DND-41 (cell line): ENCODE measurements at regions not wholly inside any gene's neighbourhood (a gene's known extent, or its start where the extent isn't known, plus 50 kb on each side); places are given as distances from the start of the nearest gene placed in this dataset.

Experiments used
- ATAC-seq: fragments of 200-7000 bp; cut with Tn5 transposase; 3 replicates; pipeline ENCODE4 v1.9.1; 2021; ENCODE audit warnings: low read depth; ENCODE audit not compliant: insufficient read depth
- DNase-seq: peaks from one replicate; pipeline ENCODE4 v3.0.0-alpha.2; 2020
- H2AFZ ChIP-seq: 2 replicates; pipeline ENCODE4 v1.6.0; 2012; ENCODE audit warnings: low read depth, low read length
- H3K27ac ChIP-seq: 2 replicates; pipeline ENCODE4 v1.5.1; 2012; ENCODE audit warnings: low read length, inconsistent platforms
- H3K27me3 ChIP-seq: fragments of 200-600 bp; sonication (generic); 2 replicates; pipeline ENCODE4 v1.6.0; 2012; ENCODE audit warnings: low read length, mild to moderate bottlenecking, inconsistent platforms; ENCODE audit not compliant: insufficient read depth, poor library complexity
- H3K36me3 ChIP-seq: 2 replicates; pipeline ENCODE4 v1.5.1; 2012; ENCODE audit warnings: low read length, inconsistent platforms; ENCODE audit not compliant: insufficient read depth
- H3K4me1 ChIP-seq: 2 replicates; pipeline ENCODE4 v1.5.1; 2012; ENCODE audit warnings: mild to moderate bottlenecking, low read length; ENCODE audit not compliant: insufficient read depth
- H3K4me2 ChIP-seq: 2 replicates; pipeline ENCODE4 v1.6.0; 2012; ENCODE audit warnings: mild to moderate bottlenecking, moderate library complexity, low read length, inconsistent platforms; ENCODE audit not compliant: insufficient read depth
- H3K4me3 ChIP-seq, 2 experiments: fragments of 200-600 bp in 1 of 2; shearing (Covaris generic) in 1 of 2; 2 replicates each; pipeline ENCODE4 v1.5.1; 2012 to 2016; ENCODE audit warnings: inconsistent platforms in 2 of 2, low read length in 2 of 2, mild to moderate bottlenecking in 2 of 2, low read depth in 1 of 2, moderate library complexity in 1 of 2
- H3K79me2 ChIP-seq: 2 replicates; pipeline ENCODE4 v1.6.0; 2012; ENCODE audit warnings: low read length, inconsistent platforms; ENCODE audit not compliant: insufficient read depth
- H3K9ac ChIP-seq: 2 replicates; pipeline ENCODE4 v1.6.0; 2012; ENCODE audit warnings: low read depth, mild to moderate bottlenecking, inconsistent platforms, low read length, moderate library complexity
- H3K9me3 ChIP-seq: 2 replicates; pipeline ENCODE4 v1.5.1; 2012; ENCODE audit warnings: low read length, moderate library complexity, mild to moderate bottlenecking, inconsistent platforms; ENCODE audit not compliant: insufficient read depth, severe bottlenecking
- H4K20me1 ChIP-seq: 2 replicates; pipeline ENCODE4 v1.6.0; 2012; ENCODE audit warnings: low read length; ENCODE audit not compliant: insufficient read depth
- CTCF ChIP-seq: IDR thresholded peaks from 2 replicates; pipeline ENCODE4 v1.5.1; 2012; ENCODE audit warnings: borderline replicate concordance, low read length, moderate library complexity, mild to moderate bottlenecking; ENCODE audit not compliant: poor library complexity, severe bottlenecking; ENCODE audit errors: extremely low read depth
- EZH2 ChIP-seq: IDR thresholded peaks from 3 replicates; pipeline ENCODE4 v1.6.1; 2012; ENCODE audit warnings: borderline replicate concordance, low read depth, mild to moderate bottlenecking, moderate library complexity, low read length, inconsistent platforms; ENCODE audit not compliant: severe bottlenecking

GRCh38 chr1:38403667-38404066, 357.1 kb upstream of the POU3F1 start:
- Histone ChIP-seq H2AFZ (no peak overlapping the region), H3K27me3 (no peaks in the 10 kb centered on the region), H3K9ac (no peak overlapping the region), H3K9me3 (peaks cover 6% of the 10 kb centered on the region), H3K4me3 (no peak overlapping the region), H3K27ac (no peak overlapping the region), H4K20me1 (no peaks in the 10 kb centered on the region), H3K4me2 (no peak overlapping the region), H3K4me1 (no peaks in the 10 kb centered on the region), H3K36me3 (no peaks in the 10 kb centered on the region), H3K79me2 (no peaks in the 10 kb centered on the region)
- TF ChIP-seq EZH2 (no peak), CTCF (peak; percentile 29)
- DNase-seq (no peak), ATAC-seq (no peak)

DNA sequence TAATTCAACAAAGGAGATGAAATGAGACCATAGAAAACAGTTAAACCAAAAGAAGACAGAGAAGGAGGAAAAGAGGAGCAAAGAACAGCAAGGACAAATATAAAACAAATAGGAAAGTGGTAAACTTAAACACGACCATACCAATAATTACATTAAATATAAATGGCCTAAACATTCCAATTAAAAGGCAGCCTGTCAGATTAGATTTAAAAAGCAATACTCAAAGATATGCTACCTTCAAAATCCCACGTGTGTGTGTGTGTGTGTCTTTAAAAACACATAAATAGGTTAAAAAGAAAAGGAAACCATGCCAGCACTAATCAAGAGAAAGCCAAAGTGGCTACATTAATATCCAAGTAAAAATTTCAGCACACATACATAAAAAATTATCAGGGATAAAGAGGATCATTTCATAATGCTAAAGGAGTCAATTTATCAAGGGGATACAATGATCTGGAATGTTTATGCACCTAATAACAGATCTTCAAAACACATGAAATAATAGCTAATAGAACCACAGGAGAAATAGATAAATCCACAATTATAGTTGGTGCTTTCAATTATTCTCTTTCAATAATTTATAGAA, 355.7 kb upstream of the POU3F1 start:
- H3K4me2 ChIP-seq, result no peak overlapping the region
- H2AFZ ChIP-seq, result no peak overlapping the region
- H3K36me3 ChIP-seq, result no peaks in the 10 kb centered on the region
- H3K9ac ChIP-seq, result no peak overlapping the region
- H3K4me1 ChIP-seq, result no peaks in the 10 kb centered on the region
- H3K27ac ChIP-seq, result no peak overlapping the region
- H3K79me2 ChIP-seq, result no peaks in the 10 kb centered on the region
- DNase-seq, result no peak
- H3K4me3 ChIP-seq, result no peak overlapping the region
- H3K9me3 ChIP-seq, result peaks cover 6% of the 10 kb centered on the region
- no peaks in the 10 kb centered on the region for H4K20me1 ChIP-seq
- TF ChIP-seq EZH2 (no peak), CTCF (no peak)
- no peak for ATAC-seq
- H3K27me3 ChIP-seq, result no peaks in the 10 kb centered on the region

GRCh38 chr1:38396606-38397005, 350.0 kb upstream of the POU3F1 start:
- Histone ChIP-seq H3K79me2 (no peaks in the 10 kb centered on the region), H3K27ac (no peak overlapping the region), H2AFZ (no peak overlapping the region), H3K36me3 (no peaks in the 10 kb centered on the region), H3K4me1 (no peaks in the 10 kb centered on the region), H3K27me3 (no peaks in the 10 kb centered on the region), H3K9me3 (peaks cover 2% of the 10 kb centered on the region), H3K4me3 (no peak overlapping the region), H3K9ac (no peak overlapping the region), H4K20me1 (no peaks in the 10 kb centered on the region), H3K4me2 (no peak overlapping the region)
- TF ChIP-seq EZH2 (no peak), CTCF (no peak)
- ATAC-seq, result no peak
- DNase-seq, result no peak

GRCh38 chr1:38394303-38394702, 347.7 kb upstream of the POU3F1 start:
- Histone ChIP-seq H3K36me3 (no peaks in the 10 kb centered on the region), H3K27ac (no peak overlapping the region), H3K27me3 (no peaks in the 10 kb centered on the region), H3K4me2 (no peak overlapping the region), H2AFZ (no peak overlapping the region), H3K9ac (no peak overlapping the region), H3K9me3 (peaks cover 2% of the 10 kb centered on the region), H3K4me1 (no peaks in the 10 kb centered on the region), H3K4me3 (no peak overlapping the region), H3K79me2 (no peaks in the 10 kb centered on the region), H4K20me1 (no peaks in the 10 kb centered on the region)
- TF ChIP-seq CTCF (no peak), EZH2 (no peak)
- DNase-seq (no peak), ATAC-seq (no peak)
